NOMO-1 (cell line): ENCODE measurements at regions not wholly inside any gene's neighbourhood (a gene's known extent, or its start where the extent isn't known, plus 50 kb on each side); places are given as distances from the start of the nearest gene placed in this dataset.
"Not testable (repeated sequence)": the region's sequence is repeated elsewhere in the genome, so short reads cannot be mapped to it uniquely, and the experiment has no call there.

ENCODE experiments used
- DNase-seq, 2 experiments: peaks; one replicate each; lab custom pipeline; 2025; ENCODE audit not compliant: unreplicated experiment in 2 of 2; lab: John Stamatoyannopoulos, UW

DNA sequence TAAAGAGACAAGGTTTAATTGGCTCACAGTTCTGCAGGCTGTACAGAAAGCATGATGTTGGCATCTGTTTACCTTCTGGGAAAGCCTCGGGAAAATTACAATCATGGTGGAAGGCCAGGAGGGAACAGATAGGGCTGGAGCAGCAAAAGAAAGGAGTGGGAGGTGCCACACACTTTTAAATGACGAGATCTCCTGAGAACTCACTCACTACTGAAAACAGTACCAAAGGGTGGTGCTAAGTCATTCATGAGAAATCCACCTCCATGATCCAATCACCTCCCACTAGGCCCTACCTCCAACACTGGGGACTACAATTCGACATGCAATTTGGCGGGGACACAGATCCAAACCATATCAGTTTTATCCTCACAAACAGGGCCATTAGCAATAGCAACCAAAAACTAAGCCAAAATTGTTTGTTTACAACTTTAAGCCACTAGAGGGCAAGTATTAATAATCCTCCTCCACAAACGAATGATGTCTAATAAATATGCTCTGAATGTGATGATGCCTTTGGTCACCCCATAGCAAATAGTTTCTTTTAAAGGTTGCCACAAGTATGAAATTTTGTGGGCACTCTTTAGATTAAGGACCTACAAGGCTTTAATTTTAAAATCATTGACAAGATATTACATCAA is 129.2 kb upstream of the NRBF2 start:
- DNase-seq: no peak

GRCh38 chr10:62996925-62997324 is 136.2 kb upstream of the NRBF2 start:
- no peak for DNase-seq

DNA sequence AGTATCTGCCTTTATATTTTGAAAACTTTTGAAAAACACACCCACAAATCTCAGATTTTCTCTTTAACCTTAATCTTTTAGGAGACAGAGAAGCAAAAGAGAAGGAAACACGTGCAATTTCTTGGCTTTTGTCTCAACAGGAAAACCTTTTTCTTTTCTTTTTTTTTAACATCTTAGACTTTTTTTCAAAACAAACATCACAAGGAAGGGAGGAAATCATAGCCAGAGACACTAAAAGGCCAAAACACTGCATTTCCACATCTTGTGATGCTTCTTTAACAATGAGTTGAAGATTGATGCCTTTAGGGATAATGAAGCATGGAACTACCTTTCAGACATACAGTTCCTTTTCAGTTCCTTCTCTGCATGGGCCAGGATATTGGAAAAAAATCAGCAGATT is 136.6 kb upstream of the NRBF2 start:
- DNase-seq: no peak

DNA sequence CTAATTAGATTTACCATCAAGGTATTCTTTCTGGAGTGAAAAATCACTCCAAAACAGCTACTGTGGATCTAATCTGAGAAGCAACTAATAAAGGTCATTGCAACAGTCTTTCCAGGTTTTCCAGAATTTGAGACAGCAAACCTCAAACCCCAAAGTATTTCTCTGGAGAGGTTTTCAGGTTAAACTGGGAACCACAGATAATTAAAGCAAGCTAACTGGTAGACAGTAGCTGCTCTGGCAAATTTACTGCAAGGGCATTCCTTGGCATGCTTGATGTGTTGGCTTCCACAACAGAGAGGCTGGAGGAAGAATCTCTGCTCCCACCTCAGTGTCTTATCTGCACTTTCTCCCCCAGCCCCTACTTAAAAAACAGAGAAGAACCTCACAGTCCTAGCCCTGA is 140.0 kb upstream of the NRBF2 start:
- no peak for DNase-seq

DNA sequence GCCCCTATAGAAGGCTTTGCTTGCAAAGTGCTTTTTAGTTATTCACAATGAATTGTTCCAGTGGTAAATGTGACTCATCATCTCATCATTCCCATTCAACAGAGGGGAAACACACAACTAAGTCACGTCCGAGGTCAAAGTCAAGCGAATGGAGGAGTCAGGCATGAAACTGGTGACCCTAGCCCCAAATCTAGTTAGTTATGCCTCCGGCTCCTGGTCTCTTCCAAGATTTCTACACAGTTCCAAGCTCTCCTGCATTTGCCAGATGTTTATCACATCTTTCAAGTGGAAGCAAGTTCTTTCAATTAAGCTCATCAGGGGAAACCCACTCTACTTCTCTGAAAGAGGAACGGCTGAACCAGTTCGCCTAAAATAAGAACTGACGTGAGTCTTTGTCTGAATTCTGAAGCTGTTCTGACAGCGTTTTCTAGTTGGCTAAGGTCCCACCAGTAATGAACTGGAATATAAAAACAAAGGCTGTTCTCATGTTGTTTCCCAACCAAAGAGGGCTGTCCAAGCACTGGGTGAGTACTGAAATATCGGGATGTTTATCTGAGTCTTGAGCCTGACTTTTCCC is 140.9 kb upstream of the NRBF2 start:
- DNase-seq: no peak

GRCh38 chr10:62990126-62990525 is 143.0 kb upstream of the NRBF2 start:
- no peak for DNase-seq

- DNase-seq: no peak
Measured at GRCh38 chr10:62985807-62986600, 147.1 kb upstream of the NRBF2 start.

- no peak for DNase-seq
Measured at GRCh38 chr10:62981096-62981495, 152.0 kb upstream of the NRBF2 start.

GRCh38 chr10:62980687-62981086 is 152.4 kb upstream of the NRBF2 start:
- no peak for DNase-seq

DNA sequence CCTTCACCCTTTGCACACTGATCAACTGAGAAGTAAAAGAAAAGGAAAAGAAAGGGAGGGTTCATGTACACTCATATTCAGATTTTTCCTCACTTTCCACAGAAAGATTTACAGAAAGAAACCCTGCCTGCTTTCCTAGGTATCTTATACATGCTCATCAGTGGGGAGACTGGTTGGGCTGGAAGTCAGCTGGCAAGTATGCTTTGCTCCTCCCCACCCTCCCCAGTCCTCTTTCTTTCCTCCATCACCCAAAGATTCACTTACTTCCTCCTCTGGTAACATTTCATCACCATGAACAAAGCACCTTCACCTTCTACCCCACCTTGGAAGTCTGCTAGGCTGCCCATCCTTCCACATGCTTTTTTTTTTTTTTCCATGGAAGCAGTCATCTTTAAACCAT is 153.2 kb upstream of the NRBF2 start:
- DNase-seq: no peak

DNA sequence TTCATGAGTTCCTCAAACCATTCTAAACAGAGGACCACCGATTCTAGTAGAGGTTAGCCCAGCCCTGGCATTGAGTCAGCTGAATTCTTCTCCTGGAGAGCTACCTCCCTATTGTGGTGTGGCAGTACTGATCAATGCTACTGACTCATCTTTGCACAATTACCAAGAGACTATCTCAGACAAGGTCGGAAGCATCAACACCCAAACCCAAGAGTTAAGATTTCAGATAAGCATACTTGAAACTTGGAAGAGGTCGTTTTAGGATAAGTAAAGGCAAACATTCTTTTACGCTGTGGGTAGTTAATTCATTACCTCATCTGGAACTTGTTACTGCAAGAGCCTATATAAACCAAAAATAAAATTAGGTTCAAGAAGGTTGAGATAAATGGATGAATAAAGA is 154.6 kb upstream of the NRBF2 start:
- no peak for DNase-seq

DNA sequence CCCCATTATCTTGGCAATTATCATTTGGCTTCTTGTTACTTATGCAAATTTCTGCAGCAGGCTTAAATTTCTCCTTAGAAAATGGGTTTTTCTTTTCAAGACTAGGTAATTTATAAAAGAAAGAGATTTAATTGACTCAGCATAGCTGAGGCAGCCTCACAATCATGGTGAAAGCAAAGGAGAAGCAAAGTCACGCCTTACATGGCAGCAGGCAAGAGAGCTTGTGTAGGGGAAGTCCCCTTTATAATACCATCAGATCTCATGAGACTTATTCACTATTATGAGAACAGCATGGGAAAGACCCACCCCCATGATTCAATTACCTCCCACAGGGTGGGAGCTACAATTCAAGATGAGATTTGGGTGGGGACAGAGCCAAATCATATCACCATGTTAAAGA is 158.3 kb upstream of the NRBF2 start:
- DNase-seq: not testable (repeated sequence)

DNA sequence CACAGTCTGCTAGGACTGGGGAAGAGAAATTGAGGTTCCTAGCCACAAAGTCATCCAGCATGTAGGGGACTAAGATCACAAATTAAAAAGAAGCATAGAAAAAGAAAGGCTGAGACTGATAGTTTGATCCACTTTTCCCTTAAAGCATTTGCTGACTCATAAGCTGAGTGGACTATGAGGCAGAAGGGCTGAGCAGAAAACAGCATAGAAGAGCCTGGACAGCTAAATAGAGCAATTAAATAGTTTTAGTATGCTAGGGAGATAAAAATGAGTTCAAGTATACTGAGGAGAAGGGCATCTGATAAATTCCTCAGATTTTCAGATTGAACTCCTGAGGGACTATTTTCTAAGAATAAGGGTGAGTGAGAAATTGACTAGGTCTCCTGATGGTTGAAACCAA is 155.9 kb upstream of the EGR2 start:
- DNase-seq: no peak

GRCh38 chr10:62964026-62964425 is 147.9 kb upstream of the EGR2 start:
- no peak for DNase-seq

GRCh38 chr10:62961951-62962523 is 145.9 kb upstream of the EGR2 start:
- no peak for DNase-seq

GRCh38 chr10:62960416-62960815 is 144.2 kb upstream of the EGR2 start:
- DNase-seq: no peak

- DNase-seq: no peak
Measured at GRCh38 chr10:62959553-62959952, 143.4 kb upstream of the EGR2 start.

GRCh38 chr10:62958980-62959379 is 142.8 kb upstream of the EGR2 start:
- no peak for DNase-seq

DNA sequence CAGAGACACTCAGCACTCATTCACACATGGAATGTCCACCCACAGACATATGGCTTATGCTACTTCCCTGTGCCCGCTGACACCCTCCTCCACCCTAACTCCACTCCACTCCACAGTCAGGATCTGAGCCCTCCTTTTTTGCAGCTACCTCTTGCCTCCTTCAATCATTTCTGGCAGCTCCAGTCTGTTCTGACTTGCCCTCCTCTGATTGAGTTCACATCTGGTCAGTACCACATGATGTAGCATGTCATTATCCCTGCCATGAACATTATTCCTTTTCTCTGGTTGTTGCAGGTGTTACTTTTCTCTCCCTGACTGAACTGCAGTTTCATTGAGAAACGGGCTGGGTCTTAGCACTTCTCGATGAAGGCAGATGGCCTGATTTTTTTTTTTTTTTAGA is 130.1 kb upstream of the EGR2 start:
- no peak for DNase-seq

- DNase-seq: no peak
Measured at GRCh38 chr10:62939698-62940097, 123.5 kb upstream of the EGR2 start.

GRCh38 chr10:62938672-62939071 is 122.5 kb upstream of the EGR2 start:
- DNase-seq: no peak

GRCh38 chr10:62937674-62938073 is 121.5 kb upstream of the EGR2 start:
- DNase-seq: no peak
